ENCODE measurements at regions not wholly inside any gene's neighbourhood (a gene's known extent, or its start where the extent isn't known, plus 50 kb on each side); places are given as distances from the start of the nearest gene placed in this dataset.

GRCh38 chr18:73288813-73289212 lies 421.0 kb upstream of the NETO1 start:
- TF ChIP-seq CTCF (IDR thresholded peaks at IDR 0.05) = no peak
- H3K4me3 ChIP-seq (ENCODE audit: low read depth, poor library complexity, severe bottlenecking) = no peak overlapping the region
- WGBS, 2 donors = 75 to 80% methylated on average over 3 of the region's 3 CpGs
- intact Hi-C loops (cut with DNase I; ENCODE audit: low total_unique reads) = no loop called here
- no peak for DNase-seq (ENCODE audit: low spot score in 2 of 2)

- no peak for TF ChIP-seq CTCF (IDR thresholded peaks at IDR 0.05)
- TF ChIP-seq POLR2A (IDR thresholded peaks at IDR 0.05) = no peak
- WGBS, 2 donors = 91 to 93% methylated on average over 5 of the region's 5 CpGs
- DNase-seq (ENCODE audit: low spot score in 2 of 2) = no peak
- no peak overlapping the region for H3K4me3 ChIP-seq (ENCODE audit: low read depth, poor library complexity, severe bottlenecking)
- intact Hi-C loops (cut with DNase I; ENCODE audit: low total_unique reads) = no loop called here
Measured at GRCh38 chr18:73286584-73286983, 418.8 kb upstream of the NETO1 start.

- intact Hi-C loops (cut with DNase I; ENCODE audit: low total_unique reads) = no loop called here
- TF ChIP-seq CTCF (IDR thresholded peaks at IDR 0.05) (no peak), POLR2A (IDR thresholded peaks at IDR 0.05) (no peak)
- H3K4me3 ChIP-seq (ENCODE audit: low read depth, poor library complexity, severe bottlenecking) = no peak overlapping the region
- WGBS, 2 donors = 76 to 80% methylated on average over 5 of the region's 5 CpGs
- no peak for DNase-seq (ENCODE audit: low spot score in 2 of 2)
Measured at GRCh38 chr18:73283788-73284187, 416.0 kb upstream of the NETO1 start.

- no peak for TF ChIP-seq CTCF (IDR thresholded peaks at IDR 0.05)
- no peak for TF ChIP-seq POLR2A (IDR thresholded peaks at IDR 0.05)
- no peak for DNase-seq (ENCODE audit: low spot score in 2 of 2)
- intact Hi-C loops (cut with DNase I; ENCODE audit: low total_unique reads) = no loop called here
- WGBS, 2 donors = 87 to 89% methylated on average over 2 of the region's 2 CpGs
- no peak overlapping the region for H3K4me3 ChIP-seq (ENCODE audit: low read depth, poor library complexity, severe bottlenecking)
Measured at GRCh38 chr18:73283032-73283431, 415.2 kb upstream of the NETO1 start.

- 74 to 78% methylated on average over 10 to 11 of the region's 11 CpGs for WGBS, 2 donors
- no peak overlapping the region for H3K4me3 ChIP-seq (ENCODE audit: low read depth, poor library complexity, severe bottlenecking)
- intact Hi-C loops (cut with DNase I; ENCODE audit: low total_unique reads) = no loop called here
Measured at GRCh38 chr18:73279498-73279897, 411.7 kb upstream of the NETO1 start.

More at GRCh38 chr18:73279498-73279897, 411.7 kb upstream of the NETO1 start:
- TF ChIP-seq CTCF (IDR thresholded peaks at IDR 0.05) = no peak
- no peak for TF ChIP-seq POLR2A (IDR thresholded peaks at IDR 0.05)
- no peak for DNase-seq (ENCODE audit: low spot score in 2 of 2)
